Loucy (cell line): ENCODE measurements at regions not wholly inside any gene's neighbourhood (a gene's known extent, or its start where the extent isn't known, plus 50 kb on each side); places are given as distances from the start of the nearest gene placed in this dataset.
"Not testable (repeated sequence)": the region's sequence is repeated elsewhere in the genome, so short reads cannot be mapped to it uniquely, and the experiment has no call there.

Experiments
- CTCF ChIP-seq: fragments of 200-600 bp; sonication (generic); conservative IDR thresholded peaks from 2 replicates; pipeline ENCODE4 v1.5.1; 2014; ENCODE audit warnings: mild to moderate bottlenecking, antibody characterized with exemption, low read length
- EZH2phosphoT487 ChIP-seq: fragments of 200-600 bp; IDR thresholded peaks from 2 replicates; pipeline ENCODE4 v1.6.1; 2018; ENCODE audit warnings: antibody characterized with exemption, mild to moderate bottlenecking, moderate library complexity, borderline replicate concordance

- not testable (repeated sequence) for TF ChIP-seq CTCF, EZH2phosphoT487
Measured at GRCh38 chr21:38998281-38998680, 185.0 kb downstream of the PSMG1 start.
